Activated CD4-positive, alpha-beta T cell treated with anti-CD3 and anti-CD28 coated beads, Interleukin-2, Interleukin-4, amounts not matched to agents 100 ng/mL and 50 ng/mL, durations not matched to agents 16 hours and 8 hours (primary cell): ENCODE measurements at regions not wholly inside any gene's neighbourhood (a gene's known extent, or its start where the extent isn't known, plus 50 kb on each side); places are given as distances from the start of the nearest gene placed in this dataset.
"Not testable (repeated sequence)": the region's sequence is repeated elsewhere in the genome, so short reads cannot be mapped to it uniquely, and the experiment has no call there.

ENCODE experiments used
- DNase-seq: peaks from one replicate; pipeline ENCODE4 v3.0.0-alpha.2; 2020; ENCODE audit warnings: low spot score

DNA sequence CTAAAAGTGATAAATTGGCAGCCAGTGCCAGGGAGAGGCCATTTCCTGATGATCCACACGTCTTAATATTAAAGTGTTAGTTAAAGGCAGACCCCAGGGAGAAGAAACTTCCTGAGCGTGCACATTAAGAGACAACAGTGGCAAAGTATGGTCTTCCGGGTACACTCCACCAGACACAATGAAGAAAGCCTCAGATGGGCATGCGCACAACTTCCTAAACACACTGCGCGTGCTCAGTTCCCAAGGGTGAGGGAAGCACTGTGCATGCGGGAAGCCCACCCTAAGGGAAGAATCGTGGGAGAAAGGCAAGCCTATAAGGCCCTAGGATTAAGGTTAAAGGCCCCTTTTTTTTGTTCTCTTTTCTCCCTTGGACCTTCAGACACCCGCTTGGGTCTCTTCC is 140.7 kb upstream of the CDKN3 start:
- DNase-seq: no peak

GRCh38 chr14:54257424-54257823 is 139.4 kb upstream of the CDKN3 start:
- DNase-seq: no peak

- DNase-seq: no peak
Observed at GRCh38 chr14:54258382-54258781, 138.4 kb upstream of the CDKN3 start.

DNA sequence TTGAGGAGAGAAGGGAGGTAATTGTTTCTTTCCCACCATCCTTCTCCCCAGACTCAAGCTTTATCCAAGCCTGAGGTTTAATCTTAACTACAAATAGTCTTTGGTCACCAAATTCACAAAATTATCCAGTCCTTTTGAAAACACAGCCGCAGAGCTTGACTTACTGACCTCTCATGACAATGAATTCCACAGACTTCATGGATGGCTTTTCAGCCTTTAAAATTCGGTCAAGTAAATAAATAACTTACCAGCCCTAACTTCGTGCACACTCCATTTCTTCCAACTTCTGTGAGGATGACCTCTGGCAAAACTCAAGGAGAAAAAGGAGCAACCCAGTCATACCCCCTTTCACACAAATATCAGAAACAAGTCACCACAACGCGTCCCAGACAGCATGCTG is 137.0 kb upstream of the CDKN3 start:
- no peak for DNase-seq

DNA sequence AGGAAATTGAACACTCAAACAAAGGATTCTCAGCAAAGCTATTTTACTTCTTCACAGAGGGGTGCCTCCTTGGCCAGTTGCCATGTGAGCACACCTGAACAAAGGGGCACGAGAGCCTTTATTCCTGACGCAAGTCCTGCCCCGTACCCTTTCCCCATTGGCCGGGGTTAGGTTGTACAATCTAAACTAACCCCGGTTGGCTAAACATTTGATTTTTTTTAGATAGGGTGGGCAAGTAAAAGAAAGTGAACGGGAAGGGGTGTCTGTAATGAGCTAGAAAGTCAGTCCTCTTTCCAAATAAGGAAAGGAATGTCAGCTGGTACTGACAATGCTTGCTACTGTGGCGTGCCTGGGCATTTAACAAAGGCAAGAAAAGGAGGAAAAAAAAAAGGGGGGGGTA is 135.5 kb upstream of the CDKN3 start:
- DNase-seq: no peak

DNA sequence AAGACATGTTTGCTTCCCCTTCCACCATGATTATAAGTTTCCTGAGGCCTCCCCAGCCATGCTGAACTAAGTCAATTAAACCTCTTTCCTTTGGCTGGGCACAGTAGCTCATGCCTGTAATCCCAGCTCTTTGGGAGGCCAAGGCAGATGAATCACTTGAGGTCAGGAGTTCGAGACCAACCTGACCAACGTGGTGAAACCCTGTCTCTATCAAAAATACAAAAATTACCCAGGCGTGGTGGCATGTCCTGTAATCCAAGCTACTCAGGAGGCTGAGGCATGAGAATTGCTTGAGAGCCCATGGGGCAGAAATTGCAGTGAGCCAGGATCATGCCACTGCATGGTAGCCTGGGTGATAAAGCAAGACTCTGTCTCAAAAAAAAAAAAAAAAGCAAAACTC is 130.2 kb upstream of the CDKN3 start:
- DNase-seq: not testable (repeated sequence)

DNA sequence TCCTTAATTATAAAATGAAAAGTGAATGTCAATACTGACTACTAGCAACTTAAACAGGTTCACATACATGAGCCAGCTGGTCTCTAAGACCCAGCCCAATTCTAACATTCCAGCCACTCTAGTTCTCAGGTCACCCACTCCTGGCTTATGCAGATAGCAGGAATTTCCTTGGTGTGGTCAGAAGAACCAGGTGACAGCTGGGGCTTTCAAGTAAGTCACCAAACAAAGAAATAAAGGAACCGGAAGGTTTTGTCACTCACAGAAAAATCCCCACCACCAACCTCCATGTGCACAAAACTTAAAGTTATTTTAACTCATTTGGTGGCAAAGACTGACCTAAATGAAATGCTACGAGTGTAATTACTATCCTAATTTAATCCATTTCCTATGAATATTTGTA is 129.6 kb upstream of the CDKN3 start:
- DNase-seq: no peak

GRCh38 chr14:54275997-54276725 is 120.6 kb upstream of the CDKN3 start:
- DNase-seq: no peak

GRCh38 chr14:54278087-54278486 is 118.7 kb upstream of the CDKN3 start:
- no peak for DNase-seq

DNA sequence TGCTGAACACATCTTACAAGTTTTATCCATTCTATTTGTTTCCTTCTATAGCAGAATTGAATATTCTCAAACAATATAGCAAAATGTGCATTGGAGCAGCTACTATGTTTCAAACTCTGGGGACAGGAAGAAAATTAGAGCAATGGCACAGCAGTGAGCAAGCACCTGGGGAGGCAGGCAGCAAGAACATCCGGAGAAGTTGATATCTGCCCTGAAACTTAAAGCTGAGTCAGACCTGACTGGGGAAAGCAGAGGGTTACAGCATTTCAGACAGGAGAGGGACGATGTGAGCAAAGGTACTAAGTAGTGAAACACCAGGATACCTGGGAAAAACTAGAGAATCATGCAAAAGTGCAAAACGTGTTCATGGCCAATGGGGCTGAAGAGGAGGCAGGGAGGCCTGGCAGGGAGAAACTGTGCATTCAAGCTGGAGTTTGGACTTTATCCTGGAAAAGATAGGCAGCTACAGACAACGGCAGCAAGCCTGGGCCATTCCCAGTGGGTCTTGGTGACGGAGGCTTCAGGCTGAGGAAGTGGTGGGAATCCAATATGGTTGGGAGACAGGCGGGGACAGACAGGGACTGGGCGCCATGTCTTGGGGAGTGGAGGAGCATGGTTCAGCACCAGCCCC is 118.0 kb upstream of the CDKN3 start:
- DNase-seq: no peak

GRCh38 chr14:54282849-54283248 is 114.0 kb upstream of the CDKN3 start:
- no peak for DNase-seq

DNA sequence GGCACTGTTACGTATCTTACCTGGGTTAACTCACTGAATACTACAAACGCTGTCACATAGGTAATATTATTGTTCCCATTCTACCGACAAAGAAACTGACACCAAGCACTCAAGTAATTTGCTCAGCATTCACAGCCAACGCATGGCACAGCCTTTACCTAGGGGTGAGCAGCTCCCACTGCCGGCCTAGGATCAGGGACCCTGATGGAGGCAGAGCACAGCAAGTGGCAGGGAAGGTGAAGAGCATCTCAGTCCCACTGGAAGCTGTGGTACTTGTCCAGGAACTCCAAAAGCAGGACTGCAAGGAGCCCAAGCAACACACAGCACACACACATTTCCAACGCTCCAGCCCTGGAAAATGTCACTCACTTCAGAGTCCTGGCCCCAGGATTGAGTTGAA is 111.8 kb upstream of the CDKN3 start:
- no peak for DNase-seq

DNA sequence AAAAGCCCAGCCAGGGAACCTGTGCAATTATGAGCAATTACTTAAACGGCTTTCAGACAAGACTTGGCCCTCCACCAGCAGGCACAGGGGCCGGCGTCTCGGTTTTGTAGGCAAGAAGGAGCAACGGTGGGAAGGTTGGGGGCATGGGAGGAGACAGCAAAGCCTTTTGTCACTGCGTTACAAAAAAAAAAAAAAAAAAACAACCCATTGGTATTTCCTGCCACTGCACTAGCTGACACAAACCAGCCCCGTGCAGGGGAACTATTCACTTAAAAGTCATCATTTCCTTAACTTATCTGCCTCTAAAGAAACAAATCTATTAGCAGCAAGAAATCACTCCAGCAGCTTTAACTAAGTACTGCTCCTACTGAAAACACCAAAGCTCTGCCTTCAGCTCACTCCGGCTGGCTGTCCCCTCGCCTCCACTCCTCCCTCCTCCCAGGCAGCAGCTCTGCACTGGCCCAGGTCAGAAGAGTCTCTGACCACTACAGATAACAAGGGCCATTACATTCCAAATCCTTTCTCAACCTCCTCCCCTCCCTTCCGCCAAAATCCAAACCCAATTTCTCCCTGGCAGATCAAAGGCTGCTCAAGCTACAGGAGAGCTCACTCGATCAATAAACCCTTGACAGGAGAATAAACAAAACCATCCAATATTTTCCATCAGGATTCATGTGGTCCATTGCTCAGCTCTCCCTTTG is 105.2 kb upstream of the CDKN3 start:
- DNase-seq: no peak

DNA sequence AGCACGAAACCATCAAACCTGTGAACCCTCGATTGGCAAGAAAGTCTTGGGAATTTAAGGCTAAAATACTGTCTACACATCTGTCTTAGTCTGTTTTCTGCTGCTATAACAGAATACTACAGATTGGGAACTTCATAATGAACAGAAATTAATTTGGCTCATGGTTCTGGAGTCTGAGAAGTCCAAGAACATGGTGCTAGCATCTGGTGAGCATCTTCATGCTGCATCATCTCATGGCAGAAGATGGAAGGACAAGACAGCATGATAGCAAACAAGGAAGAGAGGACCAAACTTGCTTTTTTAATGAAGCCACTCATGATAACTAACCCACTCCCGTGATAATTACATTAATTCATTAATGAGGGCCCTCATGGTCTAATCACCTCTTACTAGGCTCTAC is 102.0 kb upstream of the CDKN3 start:
- DNase-seq: no peak

DNA sequence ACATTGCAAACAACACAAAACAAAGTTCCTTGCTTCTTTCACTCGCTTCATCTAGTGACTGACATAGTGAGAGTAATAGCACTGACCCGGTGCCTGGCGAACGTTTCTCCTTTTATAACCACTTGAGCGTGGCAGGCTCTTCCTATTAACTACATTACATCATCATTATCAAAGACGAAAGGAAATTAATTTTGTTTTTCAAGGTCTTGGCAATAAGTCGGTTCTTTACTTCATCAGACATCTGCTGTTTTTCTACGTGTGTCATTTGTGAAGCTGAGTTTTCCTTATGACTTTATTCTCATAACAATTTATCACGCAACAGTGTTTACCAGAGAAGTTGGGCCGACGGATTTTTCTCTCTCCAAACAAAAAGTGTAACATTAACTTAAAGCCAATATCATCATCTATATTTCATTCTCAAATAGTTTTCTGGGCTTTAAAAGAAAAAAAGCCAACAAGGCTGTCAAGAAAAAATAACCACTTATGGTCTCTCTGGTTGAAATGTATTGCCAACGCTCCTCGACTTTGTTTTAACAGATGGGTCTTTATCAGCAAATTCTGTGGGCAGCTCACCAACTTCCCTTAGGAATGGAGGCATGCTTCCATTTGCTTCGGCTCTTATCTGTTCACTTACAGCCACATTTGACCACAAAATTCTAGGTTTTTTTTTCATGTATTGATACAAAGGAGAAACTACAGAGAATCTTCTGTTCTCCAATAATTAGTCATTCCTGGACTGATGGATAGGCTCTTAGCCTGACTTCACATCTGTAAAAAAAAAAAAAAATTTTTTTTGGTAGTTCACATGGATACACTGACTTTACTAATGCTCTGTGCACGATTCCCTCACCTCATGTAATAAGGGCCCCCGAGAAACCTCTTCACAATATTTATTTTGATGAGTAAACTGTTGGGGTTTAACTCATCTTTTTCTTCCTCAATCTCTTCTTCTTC is 97.1 kb upstream of the CDKN3 start:
- no peak for DNase-seq

- no peak for DNase-seq
Observed at GRCh38 chr14:54300881-54301280, 95.9 kb upstream of the CDKN3 start.

GRCh38 chr14:54301359-54301758 is 95.4 kb upstream of the CDKN3 start:
- DNase-seq: no peak

DNA sequence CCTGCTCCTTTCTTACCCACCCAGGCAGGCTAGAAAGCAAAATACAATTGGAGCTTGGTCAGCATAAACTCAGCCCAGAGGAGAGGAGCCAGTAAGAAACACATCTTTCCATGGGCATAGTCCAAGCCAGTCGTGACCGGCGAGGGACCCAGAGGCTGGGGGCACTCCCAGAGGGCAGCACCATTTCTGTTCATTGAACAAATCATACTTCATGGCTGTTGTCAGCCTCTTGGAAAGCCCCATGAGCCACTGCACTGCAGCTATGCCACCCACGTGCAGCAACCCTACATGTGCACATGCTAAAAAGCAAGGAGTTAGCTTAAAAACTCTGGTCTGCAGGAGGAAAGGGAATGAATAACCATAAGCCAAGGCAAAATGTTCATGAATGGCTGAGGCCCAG is 90.0 kb upstream of the CDKN3 start:
- DNase-seq: no peak

DNA sequence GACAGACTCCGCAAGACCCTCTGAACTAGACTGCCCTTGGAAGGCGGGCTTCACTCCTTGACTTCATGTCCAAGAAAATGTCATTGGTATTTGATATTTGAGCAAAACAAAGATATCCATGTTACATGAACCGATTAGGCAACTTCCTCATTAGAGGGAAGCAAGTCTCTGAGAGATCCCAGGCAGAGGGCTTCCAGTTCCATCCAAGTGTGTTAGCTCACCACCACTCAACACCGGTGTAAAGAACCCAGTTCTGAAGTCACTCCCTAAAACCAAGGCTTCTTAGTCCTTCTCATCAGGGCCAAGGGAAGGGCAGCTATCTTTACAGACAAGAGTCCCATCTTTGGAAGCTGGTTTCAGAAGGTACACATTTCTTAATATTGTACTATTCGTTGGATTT is 87.2 kb upstream of the CDKN3 start:
- no peak for DNase-seq

GRCh38 chr14:54310151-54310850 is 86.5 kb upstream of the CDKN3 start:
- no peak for DNase-seq

DNA sequence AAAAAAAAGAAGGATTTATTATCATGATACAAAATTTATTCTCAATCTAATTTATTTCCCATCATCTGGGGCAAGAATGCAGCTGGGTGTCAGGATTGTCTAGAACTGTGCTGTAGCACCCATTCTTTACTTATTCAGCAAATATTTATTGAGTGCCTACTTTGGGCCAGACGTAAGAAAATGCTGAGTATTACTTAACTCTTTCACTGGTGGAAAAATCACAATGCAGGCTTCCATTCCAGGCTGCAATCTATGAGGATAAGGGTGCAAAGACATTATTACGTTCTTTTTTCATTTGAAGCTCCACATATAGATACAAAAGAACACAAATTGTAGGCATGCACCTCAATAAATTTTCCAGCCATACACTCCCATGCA is 86.0 kb upstream of the CDKN3 start:
- no peak for DNase-seq
